Muscle of arm (tissue), 1 donor: ENCODE measurements at regions not wholly inside any gene's neighbourhood (a gene's known extent, or its start where the extent isn't known, plus 50 kb on each side); places are given as distances from the start of the nearest gene placed in this dataset.
"Not testable (repeated sequence)": the region's sequence is repeated elsewhere in the genome, so short reads cannot be mapped to it uniquely, and the experiment has no call there.

Source experiments
- DNase-seq: peaks from one replicate; pipeline ENCODE4 v3.0.0-alpha.2; 2013

DNA sequence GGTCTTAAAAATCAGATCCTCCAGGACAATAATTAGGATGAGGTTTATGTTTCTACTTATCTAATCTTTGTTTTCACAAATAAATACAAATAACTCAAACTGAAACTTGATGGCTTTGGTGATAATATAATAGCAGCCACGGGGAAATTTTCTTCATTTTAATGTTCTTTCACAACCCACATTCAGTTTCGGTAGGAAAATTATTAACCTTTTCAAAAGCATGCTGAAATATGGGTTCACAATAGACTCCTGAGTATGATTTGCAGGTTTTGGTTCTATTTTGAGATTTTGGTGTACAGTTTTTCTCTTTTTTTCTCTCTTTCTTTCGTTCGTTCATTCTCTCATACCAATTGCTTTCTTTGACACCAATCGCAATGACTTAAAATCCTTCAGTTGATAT is 233.9 kb upstream of the PLGLB2 start:
- not testable (repeated sequence) for DNase-seq

DNA sequence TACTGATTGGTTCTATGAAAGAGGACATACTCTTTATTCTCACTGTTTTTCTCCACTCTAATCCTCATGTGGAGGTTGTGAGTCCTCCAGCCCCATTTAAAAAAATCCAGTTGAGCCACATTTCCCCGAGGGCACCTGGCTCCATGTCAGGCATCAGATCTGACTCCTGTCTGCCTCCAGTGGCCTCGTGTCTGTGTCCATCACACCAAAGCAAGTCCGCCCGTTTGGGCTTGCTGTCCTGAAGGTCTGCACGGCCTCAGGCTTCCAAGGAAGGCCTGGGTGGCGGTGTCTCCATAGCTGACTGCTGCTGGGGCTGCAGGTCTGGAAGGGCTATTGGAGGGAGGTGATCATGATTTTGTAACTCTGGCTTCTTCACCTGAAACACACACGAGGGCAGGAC is 233.4 kb upstream of the PLGLB2 start:
- not testable (repeated sequence) for DNase-seq

- DNase-seq: not testable (repeated sequence)
Observed at GRCh38 chr2:87515226-87515625, 232.7 kb upstream of the PLGLB2 start.

DNA sequence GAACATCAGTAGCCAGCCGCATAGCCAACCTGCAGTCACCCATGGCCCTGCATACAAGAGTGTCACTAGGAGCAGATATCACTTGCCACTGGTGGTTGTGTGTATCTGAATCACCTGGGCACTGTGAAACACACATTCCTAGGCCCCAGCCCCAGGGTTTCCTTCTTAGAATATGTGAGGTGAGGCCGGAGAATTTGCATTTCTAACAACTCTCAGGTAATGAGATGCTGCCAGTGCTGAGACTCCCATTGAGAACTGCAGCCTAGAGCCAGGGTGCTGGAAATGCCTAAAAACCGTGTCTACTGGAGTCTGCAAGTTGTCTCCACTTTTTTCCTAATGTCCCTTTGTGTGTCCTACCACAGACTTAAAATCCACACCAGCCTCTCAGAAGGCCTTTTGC is 232.0 kb upstream of the PLGLB2 start:
- not testable (repeated sequence) for DNase-seq

DNA sequence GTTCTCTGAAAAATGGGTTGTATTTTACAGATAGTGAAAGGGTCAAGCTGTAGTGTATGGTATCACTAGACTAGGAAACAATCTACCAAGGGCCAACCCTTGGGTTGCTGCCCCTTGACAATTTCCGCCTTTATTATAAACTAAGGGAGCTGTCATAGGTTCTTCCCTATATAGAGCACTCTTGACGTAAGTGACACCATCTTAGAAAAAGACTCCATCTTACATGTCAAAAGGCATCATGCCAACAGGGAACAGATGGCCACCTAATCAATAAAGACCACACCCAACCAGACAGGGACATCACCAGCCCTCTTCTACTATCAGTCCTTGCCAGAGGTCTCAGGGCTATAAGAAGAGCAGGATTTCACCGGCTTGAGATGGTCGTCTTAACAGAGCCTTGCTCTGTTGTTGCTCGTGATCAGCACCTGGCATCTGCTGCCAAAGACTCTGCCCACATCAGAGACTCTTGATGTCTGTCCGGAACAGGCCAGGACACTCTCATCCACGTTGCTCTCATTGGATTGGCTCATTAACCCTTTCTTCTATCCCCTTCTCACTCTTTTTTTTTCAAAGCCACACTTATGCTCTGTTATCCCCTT is 231.4 kb upstream of the PLGLB2 start:
- DNase-seq: not testable (repeated sequence)

- not testable (repeated sequence) for DNase-seq
Observed at GRCh38 chr2:87517438-87517837, 230.4 kb upstream of the PLGLB2 start.

- DNase-seq: not testable (repeated sequence)
Observed at GRCh38 chr2:87518066-87518465, 229.8 kb upstream of the PLGLB2 start.

- not testable (repeated sequence) for DNase-seq
Observed at GRCh38 chr2:87518547-87518946, 229.3 kb upstream of the PLGLB2 start.

- DNase-seq: not testable (repeated sequence)
Observed at GRCh38 chr2:87519158-87520011, 228.5 kb upstream of the PLGLB2 start.

- DNase-seq: not testable (repeated sequence)
Observed at GRCh38 chr2:87521057-87521456, 226.8 kb upstream of the PLGLB2 start.

DNA sequence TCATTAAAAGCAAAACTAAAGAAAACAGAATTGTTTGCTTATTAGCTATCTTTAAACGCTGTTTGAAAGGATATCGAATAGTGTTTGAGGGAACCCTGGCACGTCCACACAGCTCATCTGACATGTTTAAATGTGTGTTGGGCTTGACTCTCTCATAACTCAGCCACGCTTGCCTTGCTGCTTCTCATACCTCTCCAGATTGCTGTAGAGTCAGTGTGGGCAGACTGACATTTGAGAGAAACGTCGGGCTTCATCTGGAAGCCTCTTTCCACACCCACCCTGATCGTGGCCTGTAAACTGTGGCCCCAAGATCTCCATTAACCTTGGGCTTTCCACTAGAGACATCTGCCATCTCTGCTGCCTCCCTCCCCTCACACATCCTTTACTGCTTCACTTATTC is 226.4 kb upstream of the PLGLB2 start:
- not testable (repeated sequence) for DNase-seq

DNA sequence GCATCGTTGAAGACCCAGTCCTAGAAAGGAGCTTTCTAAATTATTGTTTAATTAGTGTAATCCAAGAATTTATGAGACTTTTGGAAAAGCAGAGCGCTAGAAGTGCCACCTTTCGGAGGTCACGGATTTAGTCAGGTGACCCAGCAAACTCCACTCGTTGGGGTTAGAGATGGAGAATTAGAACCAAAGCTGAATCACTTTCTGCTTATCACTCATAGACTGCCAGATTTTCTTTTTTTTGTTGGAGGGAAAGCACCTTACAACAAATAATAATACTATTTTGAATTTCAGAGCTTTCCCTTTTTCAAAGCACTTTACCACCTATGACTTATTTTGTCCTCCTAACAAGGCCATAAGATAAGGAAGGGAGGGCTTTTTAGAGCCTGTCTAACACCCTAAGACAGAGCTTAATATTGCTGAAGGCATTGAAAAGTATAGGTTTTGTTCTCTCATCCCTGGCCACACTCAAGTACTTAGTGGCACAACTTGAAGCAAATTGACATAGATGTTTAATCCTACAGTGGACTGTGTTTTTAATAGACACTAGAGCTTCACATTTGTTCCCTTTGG is 223.2 kb upstream of the PLGLB2 start:
- not testable (repeated sequence) for DNase-seq

- not testable (repeated sequence) for DNase-seq
Observed at GRCh38 chr2:87525497-87525991, 222.3 kb upstream of the PLGLB2 start.

- not testable (repeated sequence) for DNase-seq
Observed at GRCh38 chr2:87526258-87526657, 221.6 kb upstream of the PLGLB2 start.

DNA sequence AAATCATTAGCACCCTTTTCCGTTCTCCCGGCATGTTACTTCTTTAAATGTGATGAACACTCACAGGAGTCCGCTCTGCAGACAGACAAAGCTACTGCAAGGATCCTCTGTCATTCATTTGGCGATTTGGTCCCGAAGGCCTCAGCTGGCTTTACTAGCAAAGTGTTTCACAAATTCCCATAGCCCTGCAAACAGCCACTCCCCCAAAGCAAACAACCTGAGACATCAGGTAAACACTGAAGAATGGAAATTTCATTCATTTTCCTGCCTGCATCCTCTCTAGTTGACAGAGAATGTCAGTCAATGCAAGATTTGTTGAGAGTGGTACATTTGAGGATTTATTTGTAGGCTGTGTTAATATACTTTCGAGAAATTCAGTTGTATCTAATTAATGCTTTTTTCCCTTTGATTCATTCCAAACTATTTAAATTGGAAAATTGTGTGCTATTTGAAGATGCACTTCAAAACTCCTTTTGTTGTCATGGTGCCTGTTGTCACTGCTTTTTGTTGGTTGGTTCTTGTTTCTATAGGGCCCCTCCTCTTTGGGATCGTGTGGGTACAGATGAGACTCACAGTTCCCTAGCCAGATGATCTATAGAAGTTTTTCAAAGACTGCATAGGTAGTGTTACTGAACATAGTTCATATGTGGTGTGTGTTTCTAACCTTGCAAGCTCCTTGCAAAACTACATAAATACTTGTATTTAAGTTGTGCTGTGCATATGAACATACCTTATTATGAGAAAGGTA is 215.7 kb upstream of the PLGLB2 start:
- not testable (repeated sequence) for DNase-seq

GRCh38 chr2:87533390-87534272 is 214.3 kb upstream of the PLGLB2 start:
- not testable (repeated sequence) for DNase-seq

DNA sequence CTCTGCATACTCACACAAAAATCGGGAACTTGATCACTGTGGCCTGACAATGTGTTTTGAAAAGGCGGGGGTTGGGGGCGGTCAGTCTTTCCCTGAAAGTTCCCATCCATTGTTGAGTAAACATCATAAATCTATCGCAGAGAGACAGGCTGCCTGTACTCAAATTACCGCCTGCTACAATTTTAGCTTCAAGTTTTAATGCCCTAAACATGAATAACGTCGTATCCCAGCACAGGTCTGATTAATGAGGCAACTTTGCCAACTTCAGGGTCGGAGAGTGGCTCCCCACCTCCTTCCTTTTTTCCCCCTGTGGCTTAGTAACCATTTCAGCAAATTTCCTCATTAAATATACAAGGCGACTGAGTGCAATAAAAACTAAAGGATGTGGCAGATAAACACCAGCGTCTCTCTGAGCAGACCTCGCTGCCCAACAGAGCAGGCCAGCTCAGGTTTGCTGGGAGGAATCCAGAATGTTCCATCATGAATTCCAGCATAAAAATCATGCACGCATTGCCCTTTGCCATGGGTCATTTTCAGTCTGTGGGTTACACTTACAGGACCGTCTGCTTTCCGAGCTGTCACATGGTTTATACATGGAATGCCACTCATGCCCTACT is 213.5 kb upstream of the PLGLB2 start:
- not testable (repeated sequence) for DNase-seq

GRCh38 chr2:87536427-87536826 is 211.5 kb upstream of the PLGLB2 start:
- not testable (repeated sequence) for DNase-seq

- DNase-seq: not testable (repeated sequence)
Observed at GRCh38 chr2:87537251-87537671, 210.6 kb upstream of the PLGLB2 start.

GRCh38 chr2:87538268-87538667 is 209.6 kb upstream of the PLGLB2 start:
- not testable (repeated sequence) for DNase-seq
